Astrocyte of the hippocampus (primary cell): ENCODE measurements at regions not wholly inside any gene's neighbourhood (a gene's known extent, or its start where the extent isn't known, plus 50 kb on each side); places are given as distances from the start of the nearest gene placed in this dataset.
"Not testable (repeated sequence)": the region's sequence is repeated elsewhere in the genome, so short reads cannot be mapped to it uniquely, and the experiment has no call there.

Source experiments
- DNase-seq: peaks from one replicate; pipeline ENCODE4 v3.0.0; 2011; ENCODE audit warnings: low read depth, low spot score

DNA sequence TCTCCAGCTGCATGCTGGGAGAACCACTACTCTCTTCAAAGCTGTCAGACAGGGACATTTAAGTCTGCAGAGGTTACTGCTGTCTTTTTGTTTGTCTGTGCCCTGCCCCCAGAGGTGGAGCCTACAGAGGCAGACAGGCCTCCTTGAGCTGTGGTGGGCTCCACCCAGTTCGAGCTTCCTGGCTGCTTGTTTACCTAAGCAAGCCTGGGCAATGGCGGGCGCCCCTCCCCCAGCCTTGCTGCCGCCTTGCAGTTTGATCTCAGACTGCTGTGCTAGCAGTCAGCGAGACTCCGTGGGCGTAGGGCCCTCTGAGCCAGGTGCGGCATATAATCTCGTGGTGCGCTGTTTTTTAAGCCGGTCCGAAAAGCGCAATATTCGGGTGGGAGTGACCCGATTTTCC is 215.0 kb downstream of the STIM2 start:
- DNase-seq, result not testable (repeated sequence)

DNA sequence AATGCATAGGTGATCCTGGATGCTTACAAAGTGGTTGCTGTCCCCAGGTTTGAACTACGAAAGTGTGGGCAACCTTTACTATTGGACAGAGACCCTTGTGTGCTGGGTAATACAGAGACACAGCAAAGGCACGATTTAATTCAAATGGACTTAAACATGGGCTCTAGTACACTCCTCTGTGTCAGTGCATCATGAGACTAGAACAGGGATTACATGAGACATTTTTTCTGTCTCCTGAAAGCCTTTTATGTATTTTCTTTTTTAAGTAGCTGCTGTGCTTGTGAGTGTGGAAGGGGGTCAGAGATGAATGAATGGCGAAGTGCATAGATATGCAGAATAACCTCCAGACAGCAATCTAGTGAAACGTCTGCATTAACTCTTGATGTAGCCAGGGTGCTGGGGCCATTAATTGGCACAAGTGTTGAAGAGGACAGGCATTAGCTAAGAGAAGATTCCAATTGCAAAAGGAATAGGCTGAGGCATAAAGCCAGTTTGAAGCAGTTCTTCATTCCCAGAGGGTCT is 218.4 kb downstream of the STIM2 start:
- DNase-seq, result no peak

DNA sequence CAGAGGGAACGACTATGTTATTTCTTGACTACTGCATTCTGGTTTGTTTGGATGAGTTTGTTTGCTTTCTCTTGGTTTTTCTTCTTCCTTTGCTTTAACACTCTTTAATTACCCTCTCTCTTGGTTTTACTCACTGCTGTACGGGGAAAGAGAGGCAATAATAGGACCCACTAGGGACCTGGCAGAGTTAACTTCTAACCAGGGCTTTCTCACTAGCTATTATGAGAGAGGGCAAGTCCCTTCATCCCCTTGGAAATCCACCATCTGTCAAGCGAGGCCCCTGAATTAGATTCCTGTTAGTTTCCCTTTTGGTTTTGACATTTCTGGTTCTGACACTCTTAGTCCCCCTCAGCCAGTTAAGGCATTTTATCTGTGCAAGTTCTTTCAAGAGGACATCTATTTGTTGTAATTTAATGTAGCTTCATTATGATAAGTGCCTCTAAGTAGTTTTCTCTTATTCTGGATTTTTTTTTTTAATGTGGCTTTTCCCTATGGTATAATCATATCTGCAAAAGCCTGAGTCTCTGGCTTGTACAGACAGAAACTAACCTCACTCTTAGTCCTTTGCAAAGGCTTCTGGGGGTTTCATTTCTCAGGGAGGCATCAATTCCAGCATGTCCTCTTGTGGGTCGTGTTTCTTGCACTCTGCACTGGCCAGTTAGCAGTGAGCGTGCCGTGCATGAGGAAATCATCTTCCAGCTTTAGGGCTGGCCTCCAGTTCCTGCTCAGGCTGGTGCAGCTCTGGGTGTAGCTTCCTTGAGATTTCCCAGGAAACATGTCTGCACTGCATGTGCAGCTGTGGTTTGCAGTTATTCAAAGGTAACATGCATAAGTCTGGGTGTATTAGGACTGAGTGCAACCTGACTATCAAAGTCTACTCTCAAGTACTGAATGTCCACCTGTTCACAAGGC is 221.3 kb downstream of the STIM2 start:
- DNase-seq, result no peak

DNA sequence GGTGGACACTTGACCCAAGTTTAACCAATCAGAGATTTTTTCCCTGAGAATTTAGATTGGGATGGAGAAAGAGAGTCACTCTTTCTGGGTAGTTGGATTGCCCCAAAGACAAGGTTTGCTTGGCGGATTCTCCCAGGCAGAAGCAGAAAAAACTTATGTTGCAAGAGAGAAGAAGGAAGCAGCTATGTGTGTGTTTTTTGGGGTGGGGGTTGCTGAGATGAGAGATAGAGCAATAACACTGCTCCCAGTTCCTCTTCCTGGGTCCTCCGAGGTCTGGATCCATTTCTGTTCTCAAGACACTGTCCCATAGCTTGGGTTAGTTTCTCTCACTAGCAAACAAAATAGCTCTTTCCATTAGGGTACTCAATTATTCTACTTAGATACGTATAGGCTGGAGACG is 222.1 kb downstream of the STIM2 start:
- no peak for DNase-seq

DNA sequence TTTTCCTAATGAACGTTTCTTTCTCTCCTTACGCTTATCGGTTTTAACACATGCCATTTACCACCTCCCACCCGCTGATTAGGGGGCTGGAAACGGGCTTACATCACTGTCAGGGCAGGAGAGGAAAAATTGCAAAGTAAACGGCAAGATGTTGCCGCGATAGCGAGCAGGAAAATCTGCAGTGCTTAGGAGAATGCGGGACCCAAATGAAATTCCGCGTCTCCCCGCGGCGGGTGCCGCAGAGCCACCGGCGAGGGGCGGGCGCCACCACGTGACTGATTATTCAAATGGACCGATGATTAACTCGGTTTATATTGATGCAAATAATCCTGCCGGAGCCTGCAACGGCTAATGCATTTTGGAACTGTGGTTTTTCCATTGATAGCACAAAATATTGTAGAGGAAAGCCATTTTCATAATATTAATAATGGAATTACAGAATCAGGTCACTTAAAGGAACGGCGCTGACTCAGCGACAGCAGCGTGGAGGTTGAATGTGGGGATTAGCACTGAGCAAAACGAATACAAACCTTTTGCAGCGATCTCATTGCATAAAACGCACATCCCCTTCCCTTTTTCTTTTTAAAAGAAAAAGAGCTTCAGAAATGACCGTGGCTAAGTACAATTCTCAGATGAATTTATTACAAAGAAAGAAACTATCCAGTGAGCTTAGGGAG is 224.2 kb downstream of the STIM2 start:
- DNase-seq, result peak; percentile 49

DNA sequence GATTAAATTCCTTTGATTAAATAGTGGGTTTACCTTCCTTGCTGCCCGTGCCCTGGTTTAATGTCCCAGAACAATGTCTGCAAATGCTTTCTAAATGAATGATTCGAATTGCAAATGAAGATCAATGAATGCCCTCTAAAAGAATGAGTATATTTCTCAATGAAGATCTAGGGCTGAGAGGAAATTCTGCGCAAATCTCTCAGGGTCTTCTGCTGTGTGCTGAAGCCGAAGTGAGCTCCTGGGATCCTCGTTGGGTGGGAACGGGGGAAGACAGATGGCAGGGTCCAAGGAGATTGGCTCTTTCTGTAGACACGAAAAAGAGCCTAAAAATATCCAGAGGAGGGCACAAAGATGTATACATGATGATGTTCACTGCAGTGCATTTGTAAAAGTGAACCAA is 224.8 kb downstream of the STIM2 start:
- no peak for DNase-seq

DNA sequence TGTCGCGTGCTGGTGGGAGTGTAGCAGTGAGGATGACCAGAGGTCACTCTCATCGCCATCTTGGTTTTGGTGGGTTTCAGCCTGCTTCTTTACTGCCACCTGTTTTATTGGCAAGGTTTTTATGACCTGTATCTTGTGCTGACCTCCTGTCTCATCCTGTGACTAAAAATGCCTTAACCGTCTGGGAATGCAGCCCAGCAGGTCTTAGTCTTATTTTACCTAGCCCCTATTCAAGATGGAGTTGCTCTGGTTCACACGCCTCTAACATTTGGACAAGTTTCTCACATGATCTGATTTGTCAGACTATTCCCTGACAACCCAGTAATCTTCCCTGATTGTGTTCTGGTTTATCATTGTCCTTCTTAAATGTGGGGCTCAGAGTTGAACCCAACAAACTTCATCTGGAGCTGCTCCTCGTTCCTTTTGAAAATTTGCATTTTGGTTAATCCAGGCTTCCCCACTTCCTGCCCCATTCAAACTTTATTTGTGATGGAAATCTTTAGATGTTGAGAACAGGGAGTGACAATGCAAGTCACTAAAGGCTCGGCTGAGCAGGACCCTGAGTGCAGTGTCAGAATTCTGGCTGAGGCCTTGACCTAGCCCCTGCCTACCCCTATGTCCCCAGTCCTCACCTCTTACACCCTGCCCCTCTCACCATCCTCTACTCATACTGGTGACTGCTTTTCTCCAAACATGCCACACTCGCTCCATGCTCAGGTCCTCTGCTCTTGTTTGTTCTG is 226.8 kb downstream of the STIM2 start:
- DNase-seq, result no peak

DNA sequence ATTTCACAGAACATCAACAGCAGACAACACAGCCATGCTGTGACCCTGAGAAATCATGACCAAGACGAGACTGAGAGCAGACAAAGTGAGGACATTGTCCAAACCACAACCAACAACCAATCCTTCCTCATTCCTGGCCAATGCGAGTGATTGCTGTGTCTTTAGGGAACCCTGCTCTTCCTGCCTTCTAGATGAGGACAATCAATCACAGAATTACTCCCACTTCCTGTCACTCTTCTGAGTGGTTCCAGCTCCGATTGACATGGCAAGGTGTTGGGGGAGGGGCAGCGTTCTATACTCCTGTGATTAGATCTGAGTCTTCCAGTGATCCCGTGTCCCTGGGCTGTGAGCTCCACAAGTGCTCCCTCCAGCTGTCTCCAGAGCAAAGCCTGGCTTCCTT is 227.8 kb downstream of the STIM2 start:
- DNase-seq, result no peak

DNA sequence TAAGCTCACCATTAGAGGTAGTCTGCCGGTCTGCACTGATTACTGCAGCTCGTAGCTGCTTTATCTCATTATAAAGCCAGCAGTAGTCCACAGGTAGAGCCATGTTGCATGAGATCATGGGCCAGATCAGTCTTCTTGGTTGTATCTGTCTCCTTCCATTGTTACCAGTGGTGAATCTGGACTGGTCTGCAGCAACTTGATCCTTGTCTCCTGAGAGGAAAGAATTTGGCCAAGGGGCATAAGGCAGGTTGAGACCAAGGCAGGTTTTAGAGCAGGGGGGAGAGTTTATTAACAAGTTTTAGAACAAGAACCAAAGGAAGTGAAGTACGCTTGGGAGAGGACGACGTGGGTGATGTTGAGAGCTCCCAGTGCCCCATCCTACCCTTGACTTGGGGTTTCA is 228.5 kb downstream of the STIM2 start:
- no peak for DNase-seq

DNA sequence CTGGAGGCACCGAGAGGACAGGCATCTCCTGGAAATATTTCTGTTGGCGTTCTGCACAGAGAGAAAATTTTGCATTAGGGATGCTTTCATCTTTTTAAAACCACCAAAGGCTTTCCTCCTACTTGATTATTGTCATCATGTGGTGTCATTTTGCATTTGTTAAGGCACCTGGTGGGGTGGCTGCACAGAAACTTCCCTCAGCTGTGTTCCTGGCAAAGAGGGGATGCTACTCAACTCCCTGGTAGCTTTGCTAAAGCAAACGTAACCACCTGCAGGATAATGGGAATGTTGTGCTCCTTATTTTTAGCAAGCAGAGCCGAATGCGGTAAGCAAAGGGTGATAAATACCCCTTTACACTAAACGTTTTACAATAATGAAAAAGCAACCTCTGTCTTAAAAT is 229.8 kb downstream of the STIM2 start:
- DNase-seq, result no peak

DNA sequence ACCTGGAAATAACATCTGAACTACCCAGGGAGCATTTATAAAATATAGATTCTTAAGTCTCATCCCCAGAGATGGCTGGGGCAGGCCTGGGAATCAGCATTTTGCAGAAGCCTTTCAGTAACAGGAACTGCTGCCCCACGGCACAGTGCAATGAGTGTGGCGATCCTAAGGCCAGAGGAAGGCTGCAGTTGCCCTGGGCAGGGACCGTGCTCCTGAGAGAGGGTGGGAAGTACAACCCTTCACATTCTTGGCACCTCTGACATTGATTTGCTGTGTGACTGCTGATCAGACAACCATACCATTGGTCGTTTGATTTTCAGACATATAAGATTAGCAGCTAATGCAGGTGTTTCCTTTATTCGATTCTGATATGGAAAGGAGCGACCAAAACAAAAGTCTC is 233.6 kb downstream of the STIM2 start:
- no peak for DNase-seq

DNA sequence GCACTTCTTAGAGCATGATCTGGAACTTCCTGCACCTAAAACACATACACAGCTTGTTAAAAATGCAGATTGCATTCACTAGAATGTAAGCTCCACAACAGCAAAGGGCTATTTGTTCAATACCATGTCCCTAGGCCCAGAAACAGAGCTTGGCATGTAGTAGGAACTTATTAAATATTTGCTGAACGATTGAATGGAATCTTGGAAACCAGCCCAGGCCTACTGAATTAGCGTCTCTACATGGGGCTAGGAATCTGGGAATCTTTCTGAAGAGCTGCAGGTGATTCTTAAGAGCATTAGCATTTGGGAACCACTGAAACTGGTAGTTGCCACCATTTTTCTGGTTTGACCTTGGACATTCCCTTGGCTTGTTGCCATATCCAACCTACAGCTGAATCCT is 234.1 kb downstream of the STIM2 start:
- peak; percentile 46 for DNase-seq

DNA sequence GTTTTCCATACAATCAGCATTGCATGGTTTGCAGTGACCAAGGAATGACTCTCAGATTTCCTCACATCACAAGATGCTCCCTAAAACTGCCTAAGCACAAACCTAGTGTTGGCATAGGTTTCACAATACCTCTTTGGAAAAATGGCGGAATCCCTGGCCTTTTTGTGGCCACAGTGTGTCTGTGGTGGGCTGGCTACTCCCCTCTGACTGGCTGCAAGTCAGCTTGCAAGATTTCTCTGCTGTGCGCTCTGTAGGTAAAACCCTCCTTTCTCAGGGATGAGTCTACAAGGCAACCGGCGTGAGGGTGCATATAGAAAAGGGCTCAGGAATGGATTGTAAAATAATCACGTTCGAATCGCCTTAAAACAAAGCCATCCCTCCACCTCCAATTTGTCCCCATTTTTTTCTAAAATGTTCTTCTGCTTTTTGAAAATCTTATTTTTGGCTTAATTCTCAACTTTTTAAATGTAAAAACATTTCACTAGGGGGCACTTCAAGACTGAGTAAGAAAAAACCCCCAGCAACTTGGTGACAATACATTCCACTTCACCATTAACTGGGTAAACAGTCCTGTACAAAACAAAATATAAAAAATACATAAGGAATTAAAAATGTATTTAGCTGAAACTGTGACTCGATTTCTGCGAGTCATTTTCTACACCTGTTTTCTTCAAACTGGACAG is 235.6 kb downstream of the STIM2 start:
- peak; percentile 18 for DNase-seq

DNA sequence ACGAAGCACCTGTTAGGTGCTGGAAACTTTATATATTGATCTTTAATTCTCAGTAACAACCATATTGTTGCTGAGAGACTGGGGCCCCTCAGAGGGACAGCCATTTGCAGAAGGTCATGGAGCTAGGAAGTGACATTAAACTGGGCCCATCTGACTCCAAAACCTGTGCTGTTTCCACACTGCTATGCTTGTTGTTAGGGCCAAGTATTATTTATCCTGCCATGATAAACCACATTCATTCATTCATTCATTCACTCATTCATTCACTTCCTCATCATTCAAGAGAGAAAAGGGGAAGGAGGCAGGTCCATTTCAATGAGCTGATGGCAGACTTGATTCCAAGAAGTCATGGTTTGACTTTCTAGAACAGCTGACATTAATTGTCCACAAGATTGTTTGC is 237.4 kb downstream of the STIM2 start:
- no peak for DNase-seq

DNA sequence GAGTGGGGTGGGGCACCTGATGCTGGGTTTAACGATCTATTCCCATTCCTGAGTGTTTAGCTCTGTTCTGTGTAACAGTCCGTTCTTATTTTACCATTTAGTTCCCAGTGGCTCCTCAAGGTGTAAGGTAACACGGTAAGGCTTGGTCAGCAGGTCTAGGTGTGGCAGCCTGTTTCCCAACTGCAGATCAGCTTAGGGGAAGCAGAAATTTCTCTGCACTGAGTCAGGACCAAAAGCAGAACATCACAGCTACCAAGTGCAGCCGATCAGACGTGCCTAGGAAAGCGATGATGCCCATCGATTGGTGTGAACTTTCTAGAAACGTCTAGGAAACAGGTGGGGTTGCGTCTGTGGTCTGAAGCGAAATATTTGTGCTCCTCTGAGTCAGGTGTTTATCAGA is 240.1 kb downstream of the STIM2 start:
- DNase-seq, result no peak

DNA sequence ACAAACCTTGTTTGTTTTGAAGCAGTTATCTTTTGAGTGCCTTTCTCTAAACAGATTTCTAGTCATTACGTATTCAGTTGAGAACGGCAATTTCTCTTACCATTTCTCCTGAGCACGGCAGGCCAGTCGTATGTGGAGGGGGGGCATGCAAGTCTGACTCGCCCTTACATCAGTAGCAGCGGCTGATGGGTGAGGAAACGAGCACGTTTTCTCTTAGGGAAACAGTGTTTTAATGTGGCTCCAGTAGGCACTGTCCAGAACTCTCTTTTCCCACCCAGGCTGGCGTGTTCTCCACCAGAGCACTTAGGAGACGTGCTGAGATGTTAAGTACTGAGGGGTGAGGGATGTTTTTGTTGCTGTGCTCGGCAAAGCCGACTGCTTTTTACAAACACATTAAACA is 240.5 kb downstream of the STIM2 start:
- DNase-seq, result peak; percentile 31

DNA sequence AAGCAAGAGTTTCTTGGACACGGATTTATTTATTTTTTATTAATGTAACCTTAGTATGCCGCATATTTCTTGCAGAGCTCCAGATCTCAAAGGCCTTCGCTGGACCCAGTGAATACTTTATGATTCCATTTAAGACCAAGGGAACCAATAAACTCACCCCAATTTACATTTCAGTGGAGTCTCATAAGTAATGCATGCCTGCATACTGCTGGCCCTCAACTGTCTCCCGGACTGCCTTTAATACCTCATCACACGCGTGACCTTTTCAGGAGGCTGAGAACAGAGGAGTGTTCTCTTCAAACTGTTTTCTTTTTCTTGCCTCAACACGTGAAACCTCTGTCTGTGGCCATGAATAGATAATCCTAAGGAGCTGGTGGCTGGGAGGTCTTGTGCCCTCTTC is 240.9 kb downstream of the STIM2 start:
- DNase-seq, result no peak

DNA sequence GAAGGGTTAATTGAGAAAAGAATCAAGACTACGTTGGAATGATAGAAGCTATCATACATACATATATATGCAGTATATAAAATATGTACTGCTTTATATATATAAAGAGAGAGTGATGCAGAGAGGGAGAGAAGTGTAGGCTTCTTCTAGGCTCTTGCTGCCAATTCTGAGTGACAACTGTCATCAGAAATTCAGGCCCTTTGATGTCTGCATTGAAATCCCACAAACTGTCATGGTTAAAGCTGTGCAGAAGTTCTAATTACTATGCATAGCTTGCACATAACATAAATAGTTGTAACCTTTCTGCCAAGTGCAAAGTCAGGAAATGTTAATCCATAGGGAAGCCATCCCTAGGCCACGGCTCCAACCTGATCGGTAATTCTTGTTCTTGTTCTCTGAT is 251.0 kb downstream of the STIM2 start:
- DNase-seq, result no peak

DNA sequence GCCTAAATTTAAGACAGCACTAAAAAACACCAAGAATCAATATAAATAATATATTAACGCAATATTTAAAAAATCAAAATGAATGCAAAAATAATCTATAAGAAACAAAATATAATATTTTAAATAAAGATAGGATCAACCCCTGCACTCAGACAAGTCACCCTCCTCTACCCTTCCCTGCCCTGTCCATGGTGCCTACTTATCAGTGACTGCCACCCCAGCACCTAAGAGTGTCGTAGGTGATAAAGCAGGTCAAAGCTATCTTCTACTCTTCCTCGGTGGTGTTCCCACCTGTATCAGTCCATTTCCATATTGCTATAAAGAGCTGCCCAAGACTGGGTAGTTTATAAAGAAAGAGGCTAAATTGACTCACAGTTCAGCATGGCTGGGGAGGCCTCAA is 251.9 kb downstream of the STIM2 start:
- DNase-seq, result no peak

DNA sequence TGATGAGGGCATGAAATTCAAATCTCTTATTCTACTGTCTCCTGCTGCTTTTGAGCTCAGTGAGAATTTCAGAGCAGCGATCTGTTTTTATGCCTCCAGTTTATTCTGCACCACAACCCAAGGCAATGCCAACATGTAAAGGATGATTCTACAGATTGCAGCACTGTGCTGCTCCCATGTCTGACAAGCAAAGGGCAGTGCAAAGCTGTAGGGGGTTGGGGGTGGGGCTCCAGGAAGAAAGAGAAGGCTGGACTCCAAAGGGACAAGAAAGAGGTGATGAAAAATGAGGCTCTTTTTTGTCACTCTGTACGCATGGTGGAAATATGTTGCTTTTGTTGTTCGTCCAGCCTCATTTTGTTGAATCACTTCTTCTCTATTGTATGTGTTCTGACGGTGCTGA is 254.6 kb downstream of the STIM2 start:
- DNase-seq, result no peak

DNA sequence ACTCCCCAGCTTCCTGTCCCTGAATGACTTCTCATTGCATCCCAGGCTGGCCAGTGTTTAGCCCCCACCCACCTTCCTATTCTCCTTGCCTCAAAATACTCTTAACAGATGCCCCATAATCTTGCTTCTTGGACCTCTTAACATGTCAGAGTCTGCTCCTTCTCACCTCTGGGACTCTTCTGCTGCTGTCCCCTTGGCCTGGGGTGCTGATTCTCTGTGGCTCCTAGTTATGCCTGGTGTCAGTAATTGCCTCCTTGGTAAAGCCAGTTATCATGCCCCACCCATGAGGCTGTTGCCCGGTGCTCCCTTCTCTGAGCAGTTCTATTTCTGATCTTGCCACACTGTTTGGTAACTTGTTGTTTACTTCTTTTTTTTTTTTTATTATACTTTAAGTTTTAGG is 256.8 kb downstream of the STIM2 start:
- DNase-seq, result no peak

DNA sequence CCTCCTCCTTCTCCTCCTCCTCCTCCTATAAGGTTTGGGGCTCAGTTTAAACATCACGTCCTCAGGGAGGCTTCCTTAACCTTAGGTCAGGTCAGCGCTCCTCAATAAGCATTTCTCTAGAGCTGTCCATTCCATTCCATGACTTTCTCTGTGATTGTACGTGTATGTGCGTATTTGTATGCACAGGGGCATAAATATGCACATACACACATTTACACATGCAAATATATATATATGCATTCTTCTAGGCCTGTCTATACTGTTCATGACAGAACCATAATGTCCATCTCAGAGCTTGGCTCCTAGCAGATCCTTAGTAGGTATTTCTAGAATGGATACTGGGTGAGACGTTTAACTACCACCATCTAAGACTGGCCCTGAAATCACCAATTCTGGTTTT is 258.6 kb downstream of the STIM2 start:
- no peak for DNase-seq
